DND-41 (cell line): ENCODE measurements at regions not wholly inside any gene's neighbourhood (a gene's known extent, or its start where the extent isn't known, plus 50 kb on each side); places are given as distances from the start of the nearest gene placed in this dataset.
A peak's percentile ranks its signal among the peaks of the same experiment; 100 is the strongest.

Source experiments
- ATAC-seq: fragments of 200-7000 bp; cut with Tn5 transposase; 3 replicates; pipeline ENCODE4 v1.9.1; 2021; ENCODE audit warnings: low read depth; ENCODE audit not compliant: insufficient read depth
- DNase-seq: peaks from one replicate; pipeline ENCODE4 v3.0.0-alpha.2; 2020
- H2AFZ ChIP-seq: 2 replicates; pipeline ENCODE4 v1.6.0; 2012; ENCODE audit warnings: low read depth, low read length
- H3K27ac ChIP-seq: 2 replicates; pipeline ENCODE4 v1.5.1; 2012; ENCODE audit warnings: low read length, inconsistent platforms
- H3K27me3 ChIP-seq: fragments of 200-600 bp; sonication (generic); 2 replicates; pipeline ENCODE4 v1.6.0; 2012; ENCODE audit warnings: low read length, mild to moderate bottlenecking, inconsistent platforms; ENCODE audit not compliant: insufficient read depth, poor library complexity
- H3K36me3 ChIP-seq: 2 replicates; pipeline ENCODE4 v1.5.1; 2012; ENCODE audit warnings: low read length, inconsistent platforms; ENCODE audit not compliant: insufficient read depth
- H3K4me1 ChIP-seq: 2 replicates; pipeline ENCODE4 v1.5.1; 2012; ENCODE audit warnings: mild to moderate bottlenecking, low read length; ENCODE audit not compliant: insufficient read depth
- H3K4me2 ChIP-seq: 2 replicates; pipeline ENCODE4 v1.6.0; 2012; ENCODE audit warnings: mild to moderate bottlenecking, moderate library complexity, low read length, inconsistent platforms; ENCODE audit not compliant: insufficient read depth
- H3K4me3 ChIP-seq, 2 experiments: fragments of 200-600 bp in 1 of 2; shearing (Covaris generic) in 1 of 2; 2 replicates each; pipeline ENCODE4 v1.5.1; 2012 to 2016; ENCODE audit warnings: inconsistent platforms in 2 of 2, low read length in 2 of 2, mild to moderate bottlenecking in 2 of 2, low read depth in 1 of 2, moderate library complexity in 1 of 2
- H3K79me2 ChIP-seq: 2 replicates; pipeline ENCODE4 v1.6.0; 2012; ENCODE audit warnings: low read length, inconsistent platforms; ENCODE audit not compliant: insufficient read depth
- H3K9ac ChIP-seq: 2 replicates; pipeline ENCODE4 v1.6.0; 2012; ENCODE audit warnings: low read depth, mild to moderate bottlenecking, inconsistent platforms, low read length, moderate library complexity
- H3K9me3 ChIP-seq: 2 replicates; pipeline ENCODE4 v1.5.1; 2012; ENCODE audit warnings: low read length, moderate library complexity, mild to moderate bottlenecking, inconsistent platforms; ENCODE audit not compliant: insufficient read depth, severe bottlenecking
- H4K20me1 ChIP-seq: 2 replicates; pipeline ENCODE4 v1.6.0; 2012; ENCODE audit warnings: low read length; ENCODE audit not compliant: insufficient read depth
- CTCF ChIP-seq: IDR thresholded peaks from 2 replicates; pipeline ENCODE4 v1.5.1; 2012; ENCODE audit warnings: borderline replicate concordance, low read length, moderate library complexity, mild to moderate bottlenecking; ENCODE audit not compliant: poor library complexity, severe bottlenecking; ENCODE audit errors: extremely low read depth
- EZH2 ChIP-seq: IDR thresholded peaks from 3 replicates; pipeline ENCODE4 v1.6.1; 2012; ENCODE audit warnings: borderline replicate concordance, low read depth, mild to moderate bottlenecking, moderate library complexity, low read length, inconsistent platforms; ENCODE audit not compliant: severe bottlenecking

GRCh38 chr14:96698960-96699539, 98.1 kb upstream of the VRK1 start:
- TF ChIP-seq EZH2 (no peak), CTCF (peak; percentile 42)
- DNase-seq, result peak; percentile 7

GRCh38 chr14:96699666-96700065, 97.5 kb upstream of the VRK1 start:
- no peaks in the 10 kb centered on the region for H3K79me2 ChIP-seq
- H3K9me3 ChIP-seq, result no peaks in the 10 kb centered on the region
- no peaks in the 10 kb centered on the region for H3K36me3 ChIP-seq
- H3K27ac ChIP-seq, result no peak overlapping the region
- H3K27me3 ChIP-seq, result peaks cover 4% of the 10 kb centered on the region
- H3K4me1 ChIP-seq, result no peaks in the 10 kb centered on the region
- TF ChIP-seq EZH2 (no peak), CTCF (no peak)
- H3K9ac ChIP-seq, result no peak overlapping the region
- no peaks in the 10 kb centered on the region for H4K20me1 ChIP-seq
- no peak overlapping the region for H2AFZ ChIP-seq
- no peak for DNase-seq
- no peak overlapping the region for H3K4me3 ChIP-seq
- ATAC-seq, result no peak
- H3K4me2 ChIP-seq, result no peak overlapping the region

More at GRCh38 chr14:96698960-96699539, 98.1 kb upstream of the VRK1 start:
- H3K4me1 ChIP-seq, result no peaks in the 10 kb centered on the region
- H2AFZ ChIP-seq, result no peak overlapping the region
- H3K9ac ChIP-seq, result no peak overlapping the region
- no peaks in the 10 kb centered on the region for H3K79me2 ChIP-seq
- no peak overlapping the region for H3K4me2 ChIP-seq
- no peaks in the 10 kb centered on the region for H4K20me1 ChIP-seq
- H3K4me3 ChIP-seq, result no peak overlapping the region
- H3K9me3 ChIP-seq, result no peaks in the 10 kb centered on the region
- H3K27ac ChIP-seq, result no peak overlapping the region
- H3K36me3 ChIP-seq, result no peaks in the 10 kb centered on the region
- ATAC-seq, result no peak
- H3K27me3 ChIP-seq, result peaks cover 7% of the 10 kb centered on the region

DNA sequence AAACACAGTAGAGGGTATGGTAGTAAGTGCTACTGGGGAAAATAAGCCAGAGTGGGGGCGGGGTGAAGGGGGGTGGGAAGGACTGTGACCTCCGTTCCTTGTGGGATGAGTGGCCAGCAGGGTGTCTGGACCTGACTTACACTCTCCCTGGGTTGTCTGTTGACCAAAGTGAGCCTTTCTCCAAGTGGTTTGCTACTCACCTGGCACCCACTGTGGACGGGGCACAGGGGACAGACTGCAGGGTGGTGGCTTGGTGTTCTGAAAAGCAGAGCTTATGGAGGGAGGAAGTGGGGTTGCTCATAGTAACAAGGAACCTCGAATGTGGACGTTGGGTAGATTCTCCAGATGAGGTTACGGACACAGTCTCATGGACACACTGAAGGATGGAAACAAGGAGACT, 94.4 kb upstream of the VRK1 start:
- Histone ChIP-seq H3K4me1 (no peaks in the 10 kb centered on the region), H3K27me3 (peaks cover 6% of the 10 kb centered on the region), H3K79me2 (no peaks in the 10 kb centered on the region), H3K36me3 (no peaks in the 10 kb centered on the region), H3K4me2 (no peak overlapping the region), H3K4me3 (no peak overlapping the region), H4K20me1 (no peaks in the 10 kb centered on the region), H3K9me3 (no peaks in the 10 kb centered on the region), H3K27ac (no peak overlapping the region), H3K9ac (no peak overlapping the region), H2AFZ (no peak overlapping the region)
- ATAC-seq (no peak), DNase-seq (no peak)
- no peak for TF ChIP-seq CTCF
- TF ChIP-seq EZH2, result no peak
